ENCODE measurements at regions not wholly inside any gene's neighbourhood (a gene's known extent, or its start where the extent isn't known, plus 50 kb on each side); places are given as distances from the start of the nearest gene placed in this dataset.
A peak's percentile ranks its signal among the peaks of the same experiment; 100 is the strongest.

DNA sequence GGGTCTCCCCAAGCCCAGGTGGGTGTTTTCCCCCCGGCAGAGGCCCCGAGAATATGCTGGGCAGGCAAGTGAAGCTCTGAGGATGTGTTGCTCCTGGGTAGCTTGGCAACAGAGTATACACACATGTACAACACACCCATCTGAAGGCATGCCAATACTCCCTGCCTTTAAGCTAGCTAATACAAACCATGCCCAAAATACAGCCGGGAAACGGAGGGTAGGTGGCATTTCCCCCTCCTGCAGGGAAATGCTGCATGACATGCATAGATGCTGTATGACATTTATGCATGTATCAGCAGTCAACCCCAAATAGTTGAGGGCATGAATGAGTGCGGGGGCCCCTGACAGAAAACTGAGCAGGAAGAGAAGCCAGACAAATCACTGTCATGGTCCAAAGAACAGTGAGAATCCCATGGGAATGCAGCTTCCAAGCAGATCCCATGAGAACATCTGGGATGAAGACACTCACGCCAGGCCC, 614.1 kb downstream of the EBF1 start:
- peaks cover 25 to 46% (median 33%) of the 10 kb centered on the region in 10 experiments; a peak in 19 of 20 replicates for H3K4me1 ChIP-seq
- H3K9me3 ChIP-seq (replicated peaks in 1 of 11) = peaks cover 10 to 66% (median 48%) of the 10 kb centered on the region in 11 experiments
- peak overlapping the region in 10 of 11 experiments; percentile 32 to 74 (median 61); a peak in 19 of 22 replicates for H3K4me2 ChIP-seq
- H4K20me1 ChIP-seq = no peaks in the 10 kb centered on the region
- peaks cover 0 to 11% (median 0%) of the 10 kb centered on the region in 11 experiments; a peak in 2 of 22 replicates for H3K36me3 ChIP-seq
- 0 out of 22 replicates have a peak, but pooled peaks cover 0 to 6% (median 0%) of the 10 kb centered on the region in 11 experiments for H3K27me3 ChIP-seq
- no peak overlapping the region for H3K9ac ChIP-seq
- no peak for TF ChIP-seq Cebpa-rat (IDR thresholded peaks at IDR 0.05)
- no peak overlapping the region for H3K4me3 ChIP-seq
- peak overlapping the region in 1 of 11 experiments; percentile 32; a peak in 2 of 22 replicates for H3K27ac ChIP-seq

DNA sequence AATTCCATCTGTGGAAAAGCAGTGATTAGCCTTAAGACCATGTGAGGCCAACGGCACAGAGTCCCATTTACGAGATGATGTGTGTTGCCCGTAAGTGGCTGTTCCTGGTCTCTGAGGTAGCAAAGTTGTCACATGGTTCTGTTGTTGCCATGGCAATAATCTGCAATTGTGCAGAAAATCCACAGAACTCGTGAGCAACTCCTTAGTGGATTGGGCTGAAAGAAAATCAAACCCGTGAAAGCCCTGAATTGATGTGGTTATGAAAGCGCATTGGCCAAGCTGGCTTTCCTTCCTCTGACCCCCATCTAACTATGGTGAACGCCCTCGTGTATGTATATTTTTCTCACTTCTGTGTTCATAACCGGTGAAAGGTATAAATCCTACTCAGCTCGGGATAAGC, 614.7 kb downstream of the EBF1 start:
- TF ChIP-seq Cebpa-rat (IDR thresholded peaks at IDR 0.05) = no peak; a peak in 1 of 22 replicates
- H3K4me3 ChIP-seq = no peak overlapping the region

DNA sequence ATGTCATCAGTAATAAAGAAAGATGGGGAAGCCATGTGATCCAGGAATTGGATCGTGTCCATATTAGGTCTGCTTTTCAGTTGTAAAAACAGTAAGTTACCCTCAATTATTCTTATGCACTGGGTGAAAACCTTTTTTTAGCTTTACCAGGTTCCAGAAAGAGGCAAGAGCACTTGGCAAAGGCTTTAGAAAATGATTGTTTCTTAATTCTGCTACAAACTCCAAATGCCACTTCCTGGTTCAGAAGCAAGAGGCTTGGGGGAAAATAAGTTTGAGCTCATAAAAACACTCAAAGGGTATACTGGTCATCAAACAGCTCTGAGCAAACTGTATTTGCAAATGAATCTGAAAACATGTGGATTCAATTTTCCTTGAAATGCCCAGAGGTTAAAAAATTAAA, 615.6 kb downstream of the EBF1 start:
- Histone ChIP-seq H4K20me1 (no peaks in the 10 kb centered on the region), H3K9ac (no peak overlapping the region), H3K27ac (no peak overlapping the region), H3K27me3 (0 out of 22 replicates have a peak, but pooled peaks cover 0 to 6% (median 0%) of the 10 kb centered on the region in 11 experiments), H3K4me3 (no peak overlapping the region; a peak in 1 of 20 replicates), H3K4me2 (peak overlapping the region in 9 of 11 experiments; percentile 32 to 74 (median 63); a peak in 16 of 22 replicates), H3K9me3 (replicated peaks in 1 of 11) (peaks cover 10 to 80% (median 56%) of the 10 kb centered on the region in 11 experiments; a peak in 21 of 22 replicates), H3K36me3 (peaks cover 0 to 11% (median 0%) of the 10 kb centered on the region in 11 experiments; a peak in 2 of 22 replicates), H3K4me1 (peaks cover 25 to 60% (median 45%) of the 10 kb centered on the region in 10 experiments; a peak in 19 of 20 replicates)
- TF ChIP-seq Cebpa-rat (IDR thresholded peaks at IDR 0.05) = no peak

More for the DNA sequence above, 614.7 kb downstream of the EBF1 start:
- peaks cover 10 to 71% (median 50%) of the 10 kb centered on the region in 11 experiments; a peak in 21 of 22 replicates for H3K9me3 ChIP-seq (replicated peaks in 1 of 11)
- 0 out of 22 replicates have a peak, but pooled peaks cover 0 to 6% (median 0%) of the 10 kb centered on the region in 11 experiments for H3K27me3 ChIP-seq
- H3K27ac ChIP-seq = peak overlapping the region in 1 of 11 experiments; percentile 32; a peak in 2 of 22 replicates
- peak overlapping the region; percentile 25 to 74 (median 59) for H3K4me2 ChIP-seq
- H4K20me1 ChIP-seq = no peaks in the 10 kb centered on the region
- peaks cover 25 to 51% (median 36%) of the 10 kb centered on the region in 10 experiments; a peak in 19 of 20 replicates for H3K4me1 ChIP-seq
- H3K9ac ChIP-seq = no peak overlapping the region
- H3K36me3 ChIP-seq = peaks cover 0 to 11% (median 0%) of the 10 kb centered on the region in 11 experiments; a peak in 2 of 22 replicates

DNA sequence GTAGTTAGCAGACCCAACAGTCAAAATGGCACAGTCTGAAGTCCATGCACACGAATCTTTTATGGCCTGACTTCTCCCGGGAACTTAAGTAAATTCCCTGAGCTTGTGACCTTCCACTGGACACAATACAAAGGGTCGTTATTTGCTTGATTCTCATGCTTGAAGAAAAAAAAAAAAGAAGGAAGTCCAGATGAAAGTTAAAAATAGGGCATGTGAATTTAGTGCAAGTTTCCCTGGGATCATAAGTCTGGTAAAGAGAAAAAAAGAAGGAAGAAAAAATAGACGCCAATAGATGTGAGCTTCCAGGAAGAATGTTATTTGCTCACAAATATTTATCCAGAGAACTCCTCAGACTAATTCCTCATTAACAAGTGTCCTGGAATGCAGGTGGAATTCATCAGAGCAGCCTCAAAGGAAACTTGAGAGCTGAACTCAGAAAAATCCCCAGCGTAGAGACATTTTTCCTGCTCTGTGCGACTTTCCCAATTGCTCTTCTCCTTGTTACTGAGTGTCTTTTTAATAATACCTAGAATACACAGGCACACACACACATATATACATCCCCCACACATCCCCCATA, 616.3 kb downstream of the EBF1 start:
- no peak overlapping the region for H3K4me3 ChIP-seq
- H3K4me1 ChIP-seq = peaks cover 25 to 67% (median 52%) of the 10 kb centered on the region in 10 experiments; a peak in 19 of 20 replicates
- H3K4me2 ChIP-seq = peak overlapping the region in 9 of 11 experiments; percentile 3 to 74 (median 59); a peak in 9 of 22 replicates
- 0 out of 22 replicates have a peak, but pooled peaks cover 0 to 6% (median 0%) of the 10 kb centered on the region in 11 experiments for H3K27me3 ChIP-seq
- H4K20me1 ChIP-seq = no peaks in the 10 kb centered on the region
- no peak overlapping the region for H3K9ac ChIP-seq
- H3K9me3 ChIP-seq (replicated peaks in 1 of 11) = peaks cover 10 to 87% (median 56%) of the 10 kb centered on the region in 11 experiments; a peak in 21 of 22 replicates
- H3K36me3 ChIP-seq = peaks cover 0 to 11% (median 0%) of the 10 kb centered on the region in 11 experiments; a peak in 2 of 22 replicates
- no peak for TF ChIP-seq Cebpa-rat (IDR thresholded peaks at IDR 0.05)
- H3K27ac ChIP-seq = no peak overlapping the region

DNA sequence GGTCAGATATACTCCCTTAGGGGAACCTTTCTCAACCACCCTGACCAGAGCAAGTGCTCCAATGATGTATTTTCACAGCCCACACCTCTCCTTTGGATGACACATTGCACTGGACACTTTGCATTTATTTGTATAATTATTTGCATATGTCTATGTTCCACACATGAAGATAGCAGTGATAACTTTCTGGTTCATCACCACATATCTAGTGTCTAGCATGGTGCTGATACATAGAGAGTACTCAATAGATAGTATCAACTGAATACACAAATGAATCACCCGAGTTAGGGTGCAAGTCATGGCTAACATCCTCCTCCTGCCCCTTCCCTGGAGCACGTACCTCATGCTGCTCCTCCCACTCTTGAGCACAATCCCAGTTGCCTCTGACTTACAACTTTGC, 617.6 kb downstream of the EBF1 start:
- Histone ChIP-seq H3K27me3 (0 out of 22 replicates have a peak, but pooled peaks cover 0 to 6% (median 0%) of the 10 kb centered on the region in 11 experiments), H3K4me3 (no peak overlapping the region), H3K36me3 (peaks cover 0 to 11% (median 0%) of the 10 kb centered on the region in 11 experiments; a peak in 2 of 22 replicates), H3K4me1 (peaks cover 25 to 68% (median 57%) of the 10 kb centered on the region in 10 experiments; a peak in 19 of 20 replicates), H4K20me1 (no peaks in the 10 kb centered on the region), H3K27ac (no peak overlapping the region), H3K9ac (no peak overlapping the region), H3K4me2 (no peak overlapping the region), H3K9me3 (replicated peaks in 1 of 11) (peaks cover 10 to 89% (median 62%) of the 10 kb centered on the region in 11 experiments; a peak in 21 of 22 replicates)
- no peak for TF ChIP-seq Cebpa-rat (IDR thresholded peaks at IDR 0.05)

DNA sequence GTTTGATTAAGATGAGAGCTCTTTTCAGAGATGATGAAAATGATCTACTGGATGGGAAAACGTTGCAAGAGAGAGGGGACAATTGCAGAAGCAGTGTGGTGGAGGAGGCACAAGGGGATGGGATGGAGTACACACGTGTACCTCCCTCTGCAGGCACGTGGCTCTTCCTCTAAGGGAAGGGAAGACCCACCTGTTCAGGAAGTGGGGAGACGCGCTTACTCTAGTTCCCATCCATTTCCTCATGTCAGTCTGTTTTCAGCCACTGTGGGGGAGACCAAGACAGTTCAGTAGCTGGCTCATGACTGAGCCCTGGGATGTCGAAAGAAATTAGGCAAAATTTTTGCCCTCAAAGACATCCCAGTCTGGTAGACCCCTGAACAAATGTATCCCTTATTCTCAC, 619.2 kb upstream of the CLINT1 start:
- Histone ChIP-seq H3K9ac (no peak overlapping the region), H3K27me3 (no peaks in the 10 kb centered on the region), H3K4me1 (peaks cover 2 to 37% (median 28%) of the 10 kb centered on the region in 10 experiments; a peak in 15 of 20 replicates), H3K36me3 (peaks cover 0 to 11% (median 0%) of the 10 kb centered on the region in 11 experiments; a peak in 2 of 22 replicates), H3K4me3 (0 out of 20 replicates have a peak overlapping the region, but pooled peaks of 1 of the 10 experiments have one; percentile 4), H3K9me3 (replicated peaks in 1 of 11) (peaks cover 16 to 99% (median 85%) of the 10 kb centered on the region in 11 experiments), H3K27ac (peak overlapping the region in 1 of 11 experiments; percentile 33; a peak in 1 of 22 replicates), H4K20me1 (no peaks in the 10 kb centered on the region), H3K4me2 (peak overlapping the region in 7 of 11 experiments; percentile 40 to 65 (median 56); a peak in 13 of 22 replicates)
- TF ChIP-seq Cebpa-rat (IDR thresholded peaks at IDR 0.05) = no peak

DNA sequence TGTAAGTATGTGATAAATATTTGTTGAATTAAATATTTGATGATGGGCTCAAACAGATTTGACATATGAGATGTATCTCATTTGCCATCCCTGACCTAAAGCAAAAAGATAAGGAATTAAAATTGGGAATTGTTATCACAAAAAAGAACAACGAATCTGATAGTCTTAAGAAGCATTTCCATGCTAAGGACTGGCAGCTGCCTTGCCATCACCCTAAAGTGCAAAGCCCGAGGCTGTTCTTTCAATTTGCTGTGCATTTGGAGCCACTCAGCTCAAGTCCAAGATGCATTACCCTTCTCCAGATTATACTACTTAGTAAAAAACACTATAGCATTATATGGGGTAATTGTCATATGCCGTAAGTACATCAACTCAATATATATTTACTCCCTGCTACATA, 618.3 kb upstream of the CLINT1 start:
- TF ChIP-seq Cebpa-rat (IDR thresholded peaks at IDR 0.05) = no peak
- Histone ChIP-seq H3K4me3 (no peak overlapping the region), H3K4me1 (peaks cover 0 to 29% (median 24%) of the 10 kb centered on the region in 10 experiments; a peak in 13 of 20 replicates), H3K27ac (no peak overlapping the region), H4K20me1 (no peaks in the 10 kb centered on the region), H3K9ac (no peak overlapping the region), H3K36me3 (peaks cover 0 to 11% (median 0%) of the 10 kb centered on the region in 11 experiments; a peak in 2 of 22 replicates), H3K4me2 (no peak overlapping the region), H3K27me3 (no peaks in the 10 kb centered on the region), H3K9me3 (replicated peaks in 1 of 11) (peaks cover 16 to 95% (median 81%) of the 10 kb centered on the region in 11 experiments)

DNA sequence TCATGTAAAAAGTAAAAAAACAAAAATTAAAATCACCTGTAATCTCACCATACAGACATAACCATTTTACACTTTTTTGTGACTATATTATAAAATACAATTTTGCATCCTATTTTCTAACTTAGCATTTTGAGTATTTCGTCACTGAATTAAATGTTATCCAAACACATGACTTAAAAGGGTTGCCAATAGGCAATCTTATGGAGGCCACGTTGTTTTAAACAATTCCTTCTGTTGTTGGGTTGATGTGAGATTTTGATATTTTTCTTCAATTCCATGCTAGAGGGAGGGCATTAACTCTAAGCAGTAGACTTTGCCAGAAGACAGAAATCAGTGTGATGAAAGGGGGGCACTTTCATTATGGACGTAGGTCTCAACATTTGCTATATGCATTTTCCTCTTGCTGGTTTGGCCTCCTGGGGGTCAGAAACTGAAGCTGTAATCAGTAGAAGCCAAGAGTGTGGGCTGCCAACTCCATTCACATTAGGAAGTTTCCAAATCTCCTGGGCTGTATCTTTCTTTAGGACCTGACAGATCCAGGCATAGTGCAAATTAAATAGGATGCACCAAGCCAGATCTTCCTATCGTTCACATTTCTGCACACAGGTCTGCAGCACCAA, 614.2 kb upstream of the CLINT1 start:
- no peak for TF ChIP-seq Cebpa-rat (IDR thresholded peaks at IDR 0.05)
- Histone ChIP-seq H3K4me2 (no peak overlapping the region), H3K27me3 (no peaks in the 10 kb centered on the region), H3K9me3 (replicated peaks in 1 of 11) (peaks cover 23 to 92% (median 74%) of the 10 kb centered on the region in 11 experiments), H3K9ac (no peak overlapping the region), H3K27ac (no peak overlapping the region), H4K20me1 (no peaks in the 10 kb centered on the region), H3K4me1 (peaks cover 0 to 23% (median 10%) of the 10 kb centered on the region in 10 experiments; a peak in 14 of 20 replicates), H3K36me3 (no peaks in the 10 kb centered on the region), H3K4me3 (no peak overlapping the region)
